ENCODE measurements at regions not wholly inside any gene's neighbourhood (a gene's known extent, or its start where the extent isn't known, plus 50 kb on each side); places are given as distances from the start of the nearest gene placed in this dataset.

GRCh38 chr12:126726481-126727217, 1540.3 kb upstream of the TMEM132C start:
- no peak for DNase-seq (ENCODE audit: low read depth in 2 of 2, low spot score in 1 of 2)

- DNase-seq (ENCODE audit: low read depth in 2 of 2, low spot score in 1 of 2) = no peak
Observed at GRCh38 chr12:126727218-126728075, 1539.5 kb upstream of the TMEM132C start.

GRCh38 chr12:126734296-126734695, 1532.7 kb upstream of the TMEM132C start:
- DNase-seq (ENCODE audit: low read depth in 2 of 2, low spot score in 1 of 2) = no peak

- no peak for DNase-seq (ENCODE audit: low read depth in 2 of 2, low spot score in 1 of 2)
Observed at GRCh38 chr12:126734710-126735109, 1532.3 kb upstream of the TMEM132C start.

GRCh38 chr12:126741536-126742240, 1525.3 kb upstream of the TMEM132C start:
- no peak for DNase-seq (ENCODE audit: low read depth in 2 of 2, low spot score in 1 of 2)

GRCh38 chr12:126742241-126742641, 1524.7 kb upstream of the TMEM132C start:
- DNase-seq (ENCODE audit: low read depth in 2 of 2, low spot score in 1 of 2) = no peak

GRCh38 chr12:126747530-126748149, 1519.3 kb upstream of the TMEM132C start:
- DNase-seq (ENCODE audit: low read depth in 2 of 2, low spot score in 1 of 2) = peak in 1 of 2 donors; percentile 11

- no peak for DNase-seq (ENCODE audit: low read depth in 2 of 2, low spot score in 1 of 2)
Observed at GRCh38 chr12:126752021-126752420, 1514.9 kb upstream of the TMEM132C start.

GRCh38 chr12:126757326-126757725, 1509.6 kb upstream of the TMEM132C start:
- no peak for DNase-seq (ENCODE audit: low read depth in 2 of 2, low spot score in 1 of 2)

GRCh38 chr12:126760092-126760491, 1506.9 kb upstream of the TMEM132C start:
- DNase-seq (ENCODE audit: low read depth in 2 of 2, low spot score in 1 of 2) = no peak

- DNase-seq (ENCODE audit: low read depth in 2 of 2, low spot score in 1 of 2) = no peak
Observed at GRCh38 chr12:126761420-126761819, 1505.5 kb upstream of the TMEM132C start.

- DNase-seq (ENCODE audit: low read depth in 2 of 2, low spot score in 1 of 2) = no peak
Observed at GRCh38 chr12:126762150-126762549, 1504.8 kb upstream of the TMEM132C start.

GRCh38 chr12:126763359-126763758, 1503.6 kb upstream of the TMEM132C start:
- no peak for DNase-seq (ENCODE audit: low read depth in 2 of 2, low spot score in 1 of 2)

GRCh38 chr12:126767334-126767733, 1499.6 kb upstream of the TMEM132C start:
- no peak for DNase-seq (ENCODE audit: low read depth in 2 of 2, low spot score in 1 of 2)

- DNase-seq (ENCODE audit: low read depth in 2 of 2, low spot score in 1 of 2) = no peak
Observed at GRCh38 chr12:126768517-126768916, 1498.5 kb upstream of the TMEM132C start.

GRCh38 chr12:126770188-126770587, 1496.8 kb upstream of the TMEM132C start:
- DNase-seq (ENCODE audit: low read depth in 2 of 2, low spot score in 1 of 2) = no peak

- DNase-seq (ENCODE audit: low read depth in 2 of 2, low spot score in 1 of 2) = peak in 1 of 2 donors; percentile 6
Observed at GRCh38 chr12:126772171-126772864, 1494.7 kb upstream of the TMEM132C start.

- no peak for DNase-seq (ENCODE audit: low read depth in 2 of 2, low spot score in 1 of 2)
Observed at GRCh38 chr12:126773012-126773411, 1494.0 kb upstream of the TMEM132C start.

- no peak for DNase-seq (ENCODE audit: low read depth in 2 of 2, low spot score in 1 of 2)
Observed at GRCh38 chr12:126773491-126773890, 1493.5 kb upstream of the TMEM132C start.

- DNase-seq (ENCODE audit: low read depth in 2 of 2, low spot score in 1 of 2) = no peak
Observed at GRCh38 chr12:126776026-126776655, 1490.8 kb upstream of the TMEM132C start.
